HuH-7.5 (cell line): ENCODE measurements at regions not wholly inside any gene's neighbourhood (a gene's known extent, or its start where the extent isn't known, plus 50 kb on each side); places are given as distances from the start of the nearest gene placed in this dataset.

Experiments used
- DNase-seq: peaks from one replicate; pipeline ENCODE4 v3.0.0; 2011; ENCODE audit warnings: low spot score

DNA sequence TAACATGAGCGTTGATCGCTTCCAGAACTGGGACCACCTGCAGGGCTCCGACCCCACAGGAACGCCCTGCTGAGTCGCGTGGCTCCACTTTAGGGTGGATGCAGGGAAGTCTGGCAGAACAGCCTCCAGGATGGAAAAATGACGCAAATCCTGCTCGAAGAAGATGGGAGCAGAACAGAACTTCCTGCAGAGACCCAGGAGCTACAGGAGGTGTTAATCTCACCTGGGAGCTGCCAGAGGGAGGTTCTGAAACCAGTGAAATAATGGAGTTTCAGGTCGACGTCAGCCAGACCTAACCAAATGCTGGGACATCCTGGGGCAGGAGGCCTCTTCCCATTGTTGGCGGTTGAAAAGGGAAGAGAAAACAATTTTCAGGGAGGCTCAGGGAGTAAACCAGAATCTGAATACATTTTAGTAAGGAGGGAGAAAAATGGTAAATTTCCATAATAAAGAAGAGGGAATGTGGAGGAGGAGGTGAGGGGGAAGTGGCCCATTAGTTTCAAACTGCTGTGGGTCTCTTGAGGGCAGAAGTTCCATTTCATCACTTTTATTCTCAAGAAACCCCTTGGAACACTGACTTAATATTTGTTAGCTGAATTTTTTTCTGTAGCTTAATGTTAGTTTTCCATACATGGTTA, 558.4 kb upstream of the CDH4 start:
- no peak for DNase-seq

DNA sequence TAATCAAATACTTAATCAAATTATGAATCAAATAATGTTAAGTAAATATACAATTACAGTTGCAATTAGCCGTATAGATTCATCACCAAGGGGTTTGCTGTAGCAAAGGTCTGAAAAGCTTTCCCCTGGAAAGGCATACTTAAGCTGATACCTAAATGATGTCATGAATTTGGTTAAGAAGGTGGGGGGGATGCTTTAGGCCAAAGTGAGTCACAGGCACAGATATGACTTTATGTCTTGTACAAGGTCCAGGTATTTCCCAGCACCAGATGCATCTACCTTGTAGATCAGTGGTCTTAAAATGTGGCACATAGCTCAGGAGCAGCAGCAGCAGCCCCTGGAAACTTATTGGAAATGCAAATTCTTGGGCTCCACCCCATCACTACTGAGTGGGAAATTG, 557.3 kb upstream of the CDH4 start:
- DNase-seq, result no peak

DNA sequence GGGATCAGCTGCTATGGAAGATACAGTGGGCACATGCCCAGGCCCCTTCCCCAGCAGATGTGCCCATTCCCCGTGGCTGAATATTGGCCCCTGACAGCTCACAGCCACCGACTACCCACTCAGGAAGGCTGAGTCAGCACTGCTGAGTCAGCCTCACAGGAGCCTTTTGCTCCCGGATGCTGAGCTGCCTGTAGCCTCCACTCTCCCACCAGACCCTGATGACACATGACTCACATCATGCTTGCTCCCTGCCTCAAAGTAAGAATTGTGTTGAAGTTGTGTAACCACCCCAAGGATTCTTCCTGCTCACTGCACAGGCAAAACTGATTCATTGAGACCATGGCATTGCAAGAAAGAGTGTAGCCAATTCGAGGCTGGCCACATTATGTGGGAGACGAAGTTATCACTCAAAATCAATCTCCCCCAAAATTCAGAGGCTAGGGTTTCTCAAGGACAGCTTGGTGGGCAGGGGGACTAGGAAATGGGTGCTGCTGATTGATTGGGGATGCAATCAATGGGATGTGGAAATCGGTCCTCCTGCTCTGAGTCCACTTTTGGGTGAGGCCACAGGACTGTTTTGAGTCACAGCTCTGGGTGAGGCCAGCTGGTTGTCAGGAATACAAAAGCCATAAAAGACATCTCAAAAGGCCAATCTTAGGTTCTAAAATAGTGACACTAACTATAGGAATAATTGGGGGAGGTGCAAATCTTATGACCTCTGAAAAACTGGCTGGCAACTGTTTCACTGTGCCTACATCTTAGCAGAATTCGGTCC, 556.6 kb upstream of the CDH4 start:
- DNase-seq, result no peak

DNA sequence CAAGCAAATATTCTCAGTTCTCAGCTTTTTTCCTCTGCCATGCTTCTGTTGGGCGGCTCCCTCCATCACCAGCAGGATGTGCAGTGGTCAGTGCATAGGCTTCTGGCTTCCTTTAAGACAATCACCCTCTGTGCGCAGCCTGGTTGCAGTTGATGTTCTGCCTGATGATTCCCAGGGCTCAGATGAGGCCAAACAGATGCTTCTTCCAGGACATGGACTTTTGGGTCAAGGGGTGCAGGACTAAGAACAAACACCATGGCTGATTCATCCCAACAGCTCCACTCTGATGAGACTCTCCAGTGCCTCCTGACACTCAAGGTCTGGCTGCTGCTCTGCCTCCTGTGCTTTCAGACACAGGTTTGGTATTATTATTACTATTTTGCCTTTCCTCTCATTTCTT, 554.8 kb upstream of the CDH4 start:
- no peak for DNase-seq

DNA sequence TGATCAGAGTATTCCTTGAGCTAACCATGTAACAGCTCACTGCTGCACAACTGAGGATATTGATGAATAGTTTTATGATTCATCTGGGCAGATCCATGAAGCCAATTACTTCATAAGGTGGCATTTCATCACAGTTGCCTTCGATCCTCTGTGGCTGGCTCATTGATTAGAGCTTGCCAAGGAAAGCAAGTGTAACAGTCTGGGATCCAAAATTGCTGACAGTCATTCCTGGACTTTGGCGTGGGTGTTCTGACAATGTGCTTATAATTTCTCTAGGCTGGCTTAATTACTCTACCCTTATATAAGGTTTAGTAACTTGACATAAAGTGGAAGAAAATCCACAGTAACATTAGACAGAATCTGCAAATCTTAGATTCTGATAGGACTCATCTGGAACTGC, 551.3 kb upstream of the CDH4 start:
- DNase-seq, result no peak

DNA sequence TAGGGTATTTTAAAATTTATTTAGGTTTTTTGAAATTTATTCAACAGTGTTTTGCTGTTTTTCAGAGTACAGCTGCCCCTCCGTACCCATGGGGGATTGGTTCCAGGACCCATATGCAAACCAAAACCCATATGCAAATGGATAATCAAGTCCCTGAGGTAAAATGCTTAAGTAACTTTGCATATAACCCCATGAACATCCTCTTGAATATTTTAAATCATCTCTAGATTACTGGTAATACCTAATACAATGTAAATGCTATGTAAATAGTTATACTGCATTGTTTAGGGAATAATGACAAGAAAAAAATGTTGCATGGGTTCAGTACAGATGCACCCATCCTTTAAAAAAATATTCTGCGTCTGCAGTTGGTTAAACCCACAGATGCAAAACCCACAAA, 547.9 kb upstream of the CDH4 start:
- DNase-seq, result no peak

DNA sequence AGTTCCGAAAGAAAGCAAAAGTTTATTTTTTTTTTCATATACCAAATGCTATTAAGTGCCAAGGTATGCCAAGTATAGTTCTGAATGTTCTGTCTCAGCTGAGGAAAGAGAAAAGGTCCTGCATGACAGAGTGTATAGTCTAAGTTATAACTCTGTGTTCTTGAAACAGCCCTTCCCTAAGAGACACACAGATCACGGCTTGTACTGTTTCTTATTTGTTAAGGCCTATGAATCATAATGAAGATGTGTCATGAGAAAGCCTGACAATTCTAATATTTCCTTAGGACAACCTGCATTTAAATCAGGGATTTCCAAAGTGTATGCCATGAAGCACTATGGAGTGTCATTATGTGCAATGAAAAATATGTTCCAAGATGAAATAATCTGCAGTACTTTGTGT, 538.7 kb upstream of the CDH4 start:
- DNase-seq, result no peak

DNA sequence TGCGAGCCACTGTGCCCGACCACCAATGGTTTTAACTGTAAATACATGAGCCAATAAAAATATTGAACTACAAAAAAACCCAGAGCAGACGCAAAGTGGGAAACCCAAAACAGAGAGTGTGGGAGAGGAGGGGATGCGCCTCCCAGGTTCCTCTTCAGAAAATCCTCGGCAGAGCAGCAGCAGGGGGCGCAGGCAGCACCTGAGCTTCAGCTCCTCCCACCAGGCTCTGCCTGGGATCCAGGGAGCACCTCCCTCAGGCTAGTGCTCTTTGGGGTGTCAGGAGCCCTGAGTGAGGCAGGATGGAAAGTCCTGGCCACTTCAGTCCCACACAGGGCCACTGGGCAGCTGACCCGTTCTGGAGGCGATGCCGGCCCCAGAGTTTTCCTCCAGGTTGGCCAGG, 536.9 kb upstream of the CDH4 start:
- no peak for DNase-seq

DNA sequence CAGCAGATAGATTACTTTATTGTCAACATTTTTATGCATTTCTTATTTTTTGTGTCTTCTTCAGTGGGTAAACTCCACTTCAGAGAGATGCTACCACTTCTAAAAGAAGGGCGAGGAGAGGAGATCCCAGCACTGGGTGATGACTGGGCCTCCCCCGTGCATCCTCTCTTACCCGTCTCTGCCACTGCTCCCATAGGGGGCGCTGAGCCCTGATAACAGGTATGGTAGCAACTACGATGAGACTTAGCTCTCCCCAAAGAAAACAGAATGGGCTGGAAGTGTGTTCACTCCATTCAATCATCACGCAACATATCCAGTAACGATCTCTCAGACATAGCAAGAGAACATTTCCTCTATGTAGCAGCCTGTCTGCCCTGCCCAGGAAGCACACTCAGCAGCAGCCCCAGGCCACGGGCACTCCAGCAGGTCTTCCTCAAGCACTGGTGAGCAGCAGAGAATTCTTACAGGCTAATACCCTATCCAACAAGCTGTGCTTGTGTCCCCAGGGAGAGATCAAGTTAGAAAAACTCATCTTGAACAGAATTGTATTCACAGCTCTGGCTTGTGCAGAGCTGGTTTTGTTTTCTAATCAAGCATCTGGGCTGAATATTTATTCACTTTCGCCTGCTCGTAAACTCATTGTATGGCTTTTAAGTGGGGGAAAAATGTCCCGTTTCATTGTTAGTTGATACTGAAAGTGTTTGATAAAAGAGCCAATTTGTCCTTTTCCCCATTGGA, 533.1 kb upstream of the CDH4 start:
- no peak for DNase-seq

DNA sequence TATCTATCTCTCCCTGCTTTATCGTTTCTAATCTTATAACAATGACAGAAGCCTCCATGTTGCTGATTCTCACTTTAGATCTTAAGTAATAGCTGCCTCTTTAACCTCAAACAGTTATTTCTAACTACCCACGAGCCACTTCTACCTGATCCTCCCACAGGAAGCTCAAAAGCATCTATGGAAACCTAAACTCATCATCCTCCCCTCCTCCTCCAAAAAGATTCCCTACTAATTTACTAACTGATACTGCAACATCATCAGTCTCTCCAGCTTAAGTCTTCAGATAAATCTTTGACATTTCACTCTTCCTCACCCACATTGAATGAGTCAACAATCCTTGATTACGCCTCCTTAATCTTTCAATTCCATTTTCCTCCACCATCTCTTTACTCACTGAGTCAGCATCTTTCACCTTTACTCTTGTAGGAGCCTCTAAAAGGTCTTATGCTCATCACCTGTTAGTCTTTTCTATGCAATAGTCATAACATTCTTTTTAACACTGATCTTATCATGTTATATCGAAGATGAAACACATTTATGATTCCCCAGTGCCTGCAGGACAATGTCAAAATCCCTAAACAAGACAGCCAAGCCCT, 526.7 kb upstream of the CDH4 start:
- DNase-seq, result no peak

DNA sequence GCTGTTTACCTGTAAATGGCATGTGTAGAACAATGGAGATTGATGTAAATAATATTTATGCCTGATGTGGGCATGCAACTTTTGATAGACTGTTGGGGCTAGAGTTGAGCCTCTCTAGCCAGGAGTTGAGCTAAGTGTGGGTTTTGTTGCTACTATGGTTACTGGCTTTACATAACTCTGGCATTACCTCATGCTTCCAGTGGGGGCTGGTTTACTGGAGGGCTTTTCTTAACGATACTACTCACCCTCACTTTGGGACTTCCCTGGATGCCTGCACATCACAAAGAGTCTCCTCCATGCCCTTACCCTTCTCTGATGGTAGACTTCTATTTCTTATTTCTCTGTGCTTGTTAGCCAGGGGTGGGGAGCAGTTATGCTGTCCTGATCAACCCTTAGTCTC, 524.6 kb upstream of the CDH4 start:
- DNase-seq, result no peak

DNA sequence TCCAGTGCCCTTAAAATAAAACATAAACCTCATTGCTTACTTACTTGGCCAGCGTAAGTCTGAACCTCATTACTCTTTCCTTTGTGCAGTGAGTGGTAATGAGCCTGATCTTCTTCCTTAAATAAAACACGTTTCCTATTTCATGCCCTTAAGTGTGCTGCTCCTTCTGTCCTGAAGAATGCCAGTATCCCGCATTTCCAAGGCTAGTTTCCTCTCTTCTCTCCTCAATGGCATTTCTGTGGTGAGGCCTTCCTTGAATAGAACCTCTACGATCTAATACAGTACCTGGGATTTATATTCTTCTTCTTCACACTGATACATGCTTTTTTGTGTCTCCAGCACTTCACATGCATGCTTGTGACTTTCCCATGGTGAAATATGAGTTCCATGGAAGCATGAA, 523.4 kb upstream of the CDH4 start:
- no peak for DNase-seq

DNA sequence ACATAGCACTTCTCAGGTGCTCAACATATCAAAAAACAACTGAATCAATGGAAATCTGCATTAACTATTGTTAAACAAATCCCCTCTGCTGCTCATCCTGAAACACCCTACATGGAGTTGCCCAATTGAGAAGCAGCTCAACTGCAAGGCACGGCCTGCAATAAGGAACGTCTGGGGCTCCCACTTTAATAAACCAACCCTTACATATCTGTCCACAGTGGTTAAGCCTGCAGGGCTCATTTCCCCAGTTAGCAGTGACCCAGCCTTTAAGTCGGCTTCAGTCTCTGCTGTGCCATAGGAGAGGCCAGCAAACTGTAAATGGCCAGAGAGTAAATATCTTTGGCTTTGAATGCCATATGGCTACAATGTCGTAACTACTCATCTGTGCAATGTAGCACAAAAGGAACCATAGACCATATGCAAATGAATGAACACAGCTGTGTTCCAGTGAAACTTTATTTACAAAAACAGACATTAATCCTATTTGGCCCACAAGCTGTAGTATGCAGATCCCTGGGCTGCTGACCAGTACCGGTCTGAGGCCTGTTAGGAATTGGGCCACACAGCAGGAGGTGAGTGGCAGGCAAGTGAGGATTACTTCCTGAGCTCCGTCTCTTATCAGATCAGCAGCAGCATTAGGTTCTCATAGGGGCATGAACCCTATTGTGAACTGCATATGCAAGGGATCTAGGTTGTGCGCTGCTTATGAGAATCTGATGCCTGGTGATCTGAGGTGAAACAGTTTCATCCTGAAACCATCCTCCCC, 522.7 kb upstream of the CDH4 start:
- no peak for DNase-seq

DNA sequence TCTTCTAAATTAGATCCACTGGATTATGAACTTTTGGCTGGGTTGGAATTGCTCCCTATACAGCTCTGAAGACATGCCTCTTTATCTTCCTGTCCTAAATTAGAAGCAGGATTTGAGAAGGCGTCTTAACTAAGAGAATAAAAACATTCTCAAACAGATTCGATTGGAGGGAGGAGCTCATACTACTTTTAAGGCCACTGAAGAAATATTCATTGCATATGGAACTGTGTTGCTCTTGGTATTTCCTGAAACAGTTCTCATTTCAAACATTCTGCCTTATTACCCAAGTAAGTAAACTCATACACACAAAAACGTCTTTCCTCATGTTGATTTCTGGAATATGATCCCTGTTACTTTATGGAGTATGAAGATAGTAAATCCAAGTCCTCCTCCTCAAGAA, 519.7 kb upstream of the CDH4 start:
- no peak for DNase-seq

DNA sequence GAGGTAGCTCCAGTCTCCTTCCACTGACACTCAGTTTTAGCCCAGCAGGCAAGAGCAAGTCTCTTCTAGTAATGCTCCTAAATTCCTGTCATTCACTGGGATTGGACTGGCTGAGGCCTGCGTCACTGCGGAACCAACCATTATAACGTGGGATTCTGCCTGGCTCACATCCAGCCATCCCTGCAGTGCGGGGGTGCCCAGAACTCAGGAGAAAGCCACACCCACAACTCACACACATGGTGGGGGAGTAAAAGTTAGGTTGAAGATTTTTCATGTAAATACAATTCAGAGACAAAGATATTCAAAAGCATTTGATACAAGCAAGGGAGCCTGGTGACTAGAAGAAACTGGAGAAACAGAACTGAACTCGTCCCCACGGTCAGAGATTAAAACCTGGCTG, 504.0 kb upstream of the CDH4 start:
- no peak for DNase-seq

DNA sequence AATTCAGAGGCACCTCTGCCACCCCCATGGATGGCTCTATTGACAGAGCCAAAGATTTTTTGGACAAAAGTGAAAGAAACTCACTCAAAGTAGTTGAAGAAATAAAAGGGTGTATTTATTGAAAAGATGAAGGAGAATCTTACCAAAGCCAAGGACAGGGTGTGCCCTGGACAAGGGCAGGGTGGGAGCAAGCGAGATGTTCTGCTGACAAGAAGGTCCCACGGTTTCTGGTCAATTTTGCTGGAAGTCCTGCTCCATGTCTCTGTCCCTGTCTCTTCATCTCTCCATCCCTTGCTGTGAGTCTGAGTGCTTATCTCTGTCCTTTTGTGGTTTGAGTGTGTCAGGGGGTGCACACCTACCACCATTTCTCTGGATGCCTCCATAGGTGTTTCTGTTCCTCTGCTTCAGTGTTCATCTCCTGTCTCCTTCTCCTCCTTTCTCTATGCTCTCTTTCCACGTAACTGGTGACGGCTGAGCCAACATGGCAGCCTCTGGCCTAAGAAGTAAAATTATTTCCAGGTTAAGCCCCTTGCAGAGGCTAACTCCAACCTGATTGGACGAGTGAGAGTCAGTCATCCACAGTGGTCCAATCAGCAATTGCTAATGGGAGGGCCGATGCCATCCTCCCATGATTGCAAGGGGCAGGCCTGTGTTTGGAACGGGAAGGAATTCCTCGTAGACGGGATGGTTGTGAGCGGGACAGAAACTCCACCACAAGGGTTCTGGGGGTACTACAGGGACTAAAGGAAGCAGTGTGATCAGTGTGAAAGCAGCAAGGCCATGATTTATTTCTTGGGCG, 502.1 kb upstream of the CDH4 start:
- no peak for DNase-seq

DNA sequence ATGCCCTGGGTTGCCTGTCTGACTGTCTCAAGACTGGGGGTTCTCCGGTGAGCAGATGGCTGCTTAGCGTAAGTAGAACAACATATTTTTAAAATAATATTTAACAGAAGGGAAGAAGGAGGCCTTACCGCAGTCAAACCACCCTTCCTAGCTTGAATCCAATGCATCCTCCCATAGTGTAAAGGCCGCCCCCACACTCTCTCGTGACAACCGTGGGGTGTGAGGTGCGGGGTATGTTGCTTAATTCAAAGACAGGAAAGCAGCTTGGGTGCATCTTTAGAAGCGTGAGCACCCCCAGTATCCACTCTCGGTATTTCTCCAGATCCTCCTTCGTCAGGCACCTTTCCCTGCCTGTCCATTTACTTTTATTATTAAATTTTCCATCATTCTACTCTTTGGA, 501.2 kb upstream of the CDH4 start:
- DNase-seq, result no peak

DNA sequence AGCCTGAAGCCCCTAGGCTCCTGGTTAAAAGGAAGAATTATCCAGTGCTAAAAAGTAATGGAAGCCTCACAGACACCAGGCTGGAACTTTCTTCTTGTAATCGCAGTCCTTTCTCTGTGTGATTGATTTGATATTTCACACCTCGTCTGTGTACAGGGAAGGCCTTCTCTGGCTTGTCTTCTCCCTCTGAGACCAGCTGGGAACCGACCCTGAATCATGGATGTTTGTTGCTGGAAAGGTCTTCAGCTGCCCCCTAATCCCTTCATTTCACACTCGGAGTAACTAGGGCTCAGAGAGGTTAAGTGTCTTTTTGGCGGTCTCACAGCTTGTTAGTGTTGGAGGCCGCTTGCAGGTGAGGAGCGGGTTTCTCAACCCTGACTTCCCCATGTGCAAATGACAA, 500.2 kb upstream of the CDH4 start:
- no peak for DNase-seq

DNA sequence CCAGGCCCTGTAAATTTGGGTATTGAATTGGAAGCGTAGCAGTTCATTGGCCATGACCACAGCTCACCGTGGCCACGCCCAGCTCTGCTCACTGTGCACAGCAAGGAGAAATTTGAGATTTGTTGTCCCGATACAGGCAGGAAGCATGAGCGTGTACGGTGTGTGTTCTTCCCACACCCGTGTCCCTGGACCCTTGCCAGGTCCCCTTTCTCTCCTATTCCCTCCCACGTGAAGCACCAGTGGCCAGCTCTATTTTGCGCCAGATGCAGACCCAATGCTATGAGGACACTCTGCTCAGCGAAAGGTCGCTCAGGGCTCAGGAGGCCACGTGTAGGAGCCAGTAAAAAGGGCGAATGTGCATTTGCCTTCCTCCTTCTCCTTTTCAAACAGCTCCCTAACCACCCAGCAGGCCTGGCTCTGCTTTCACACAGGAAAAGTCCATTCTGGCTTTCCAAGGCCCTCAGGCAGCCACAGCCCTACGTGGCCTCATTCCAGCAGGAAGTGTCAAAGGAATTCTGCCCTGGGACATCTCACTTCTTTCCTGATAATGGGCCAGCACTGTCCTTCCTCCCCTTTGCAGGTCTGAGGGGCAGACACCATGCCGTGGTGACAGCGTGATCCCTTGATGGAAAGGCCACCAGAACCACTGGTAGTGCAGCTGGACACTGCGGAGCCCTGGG, 499.2 kb upstream of the CDH4 start:
- DNase-seq, result no peak

DNA sequence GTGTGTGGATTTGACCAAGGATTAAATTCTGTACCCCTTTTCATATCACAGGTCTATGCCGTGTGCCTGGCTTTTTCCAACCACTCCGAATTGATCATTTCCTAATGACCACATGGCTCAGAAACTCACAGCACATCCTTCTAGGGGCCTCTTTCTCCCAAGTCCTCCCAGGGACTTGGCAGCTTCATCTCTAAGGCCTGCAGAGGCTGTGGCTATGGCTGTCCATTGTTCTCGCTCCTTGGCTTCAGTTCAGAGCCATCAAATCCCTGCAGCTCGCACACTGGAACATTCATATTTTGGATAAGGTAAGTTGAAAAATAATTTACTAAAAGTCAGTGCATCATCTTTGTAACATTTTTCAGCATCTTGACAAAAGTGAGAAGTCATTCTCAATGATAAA, 497.2 kb upstream of the CDH4 start:
- no peak for DNase-seq

DNA sequence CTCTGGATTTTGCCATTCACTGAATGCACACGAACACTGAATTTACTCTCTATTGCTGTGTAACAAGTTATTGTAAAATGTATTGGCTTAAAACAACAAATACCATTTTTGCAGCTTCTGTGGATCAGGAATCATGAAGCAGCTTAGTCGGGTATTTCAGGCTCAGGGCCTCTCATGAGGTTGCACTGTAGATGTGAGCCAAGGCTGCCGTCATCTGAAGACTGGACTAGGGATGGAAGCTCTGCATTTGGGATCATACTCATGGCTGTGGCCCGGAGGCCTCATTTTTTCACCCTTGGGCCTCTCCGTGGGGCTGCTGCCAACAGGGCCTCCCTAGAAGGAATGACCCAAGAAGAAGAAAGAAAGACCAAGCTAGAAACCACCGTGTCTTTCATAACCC, 492.4 kb upstream of the CDH4 start:
- DNase-seq, result no peak
